ENCODE measurements at regions not wholly inside any gene's neighbourhood (a gene's known extent, or its start where the extent isn't known, plus 50 kb on each side); places are given as distances from the start of the nearest gene placed in this dataset.

- DNase-seq (ENCODE audit: low read depth in 2 of 2) = no peak
Measured at GRCh38 chr11:116533186-116533825, 239.5 kb downstream of the BUD13 start.

- DNase-seq (ENCODE audit: low read depth in 2 of 2) = no peak
Measured at GRCh38 chr11:116532066-116532465, 240.7 kb downstream of the BUD13 start.

GRCh38 chr11:116530705-116531104, 242.1 kb downstream of the BUD13 start:
- no peak for DNase-seq (ENCODE audit: low read depth in 2 of 2)

- DNase-seq (ENCODE audit: low read depth in 2 of 2) = no peak
Measured at GRCh38 chr11:116529271-116529670, 243.5 kb downstream of the BUD13 start.

- no peak for DNase-seq (ENCODE audit: low read depth in 2 of 2)
Measured at GRCh38 chr11:116527180-116527991, 245.4 kb downstream of the BUD13 start.

GRCh38 chr11:116525961-116526495, 246.8 kb downstream of the BUD13 start:
- no peak for DNase-seq (ENCODE audit: low read depth in 2 of 2)

GRCh38 chr11:116519499-116519898, 253.3 kb downstream of the BUD13 start:
- DNase-seq (ENCODE audit: low read depth in 2 of 2) = no peak

GRCh38 chr11:116518141-116518540, 254.6 kb downstream of the BUD13 start:
- DNase-seq (ENCODE audit: low read depth in 2 of 2) = no peak

- DNase-seq (ENCODE audit: low read depth in 2 of 2) = no peak
Measured at GRCh38 chr11:116517584-116517983, 255.2 kb downstream of the BUD13 start.

- no peak for DNase-seq (ENCODE audit: low read depth in 2 of 2)
Measured at GRCh38 chr11:116517077-116517476, 255.7 kb downstream of the BUD13 start.

- DNase-seq (ENCODE audit: low read depth in 2 of 2) = no peak
Measured at GRCh38 chr11:116515664-116516184, 257.1 kb downstream of the BUD13 start.

GRCh38 chr11:116513894-116514293, 258.9 kb downstream of the BUD13 start:
- DNase-seq (ENCODE audit: low read depth in 2 of 2) = peak; percentile 4 to 12

GRCh38 chr11:116513278-116513823, 259.4 kb downstream of the BUD13 start:
- no peak for DNase-seq (ENCODE audit: low read depth in 2 of 2)

GRCh38 chr11:116512841-116513240, 259.9 kb downstream of the BUD13 start:
- no peak for DNase-seq (ENCODE audit: low read depth in 2 of 2)

GRCh38 chr11:116511684-116512083, 261.1 kb downstream of the BUD13 start:
- no peak for DNase-seq (ENCODE audit: low read depth in 2 of 2)

GRCh38 chr11:116510886-116511650, 261.7 kb downstream of the BUD13 start:
- no peak for DNase-seq (ENCODE audit: low read depth in 2 of 2)

GRCh38 chr11:116510166-116510565, 262.6 kb downstream of the BUD13 start:
- no peak for DNase-seq (ENCODE audit: low read depth in 2 of 2)

- no peak for DNase-seq (ENCODE audit: low read depth in 2 of 2)
Measured at GRCh38 chr11:116509551-116509950, 263.2 kb downstream of the BUD13 start.

GRCh38 chr11:116507849-116508695, 264.7 kb downstream of the BUD13 start:
- DNase-seq (ENCODE audit: low read depth in 2 of 2) = no peak

GRCh38 chr11:116507016-116507415, 265.8 kb downstream of the BUD13 start:
- no peak for DNase-seq (ENCODE audit: low read depth in 2 of 2)
